ENCODE measurements at regions not wholly inside any gene's neighbourhood (a gene's known extent, or its start where the extent isn't known, plus 50 kb on each side); places are given as distances from the start of the nearest gene placed in this dataset.

GRCh38 chr3:176075491-176075890, 1121.8 kb downstream of the TBL1XR1 start:
- H4K20me1 ChIP-seq (ENCODE audit: control insufficient read depth, insufficient read depth, insufficient read length), result no peaks in the 10 kb centered on the region
- no peak overlapping the region for H3K9ac ChIP-seq (ENCODE audit: extremely low read depth, insufficient read length, low read length)
- WGBS (ENCODE audit: extremely low coverage, insufficient read length, low lambda C conversion rate), result no CpG with 5 or more reads among the region's 1 CpG

More at GRCh38 chr3:176075491-176075890, 1121.8 kb downstream of the TBL1XR1 start:
- no peak overlapping the region for H3K14ac ChIP-seq (ENCODE audit: insufficient read depth, low read length)
- no peak overlapping the region for H3K23ac ChIP-seq (ENCODE audit: insufficient read length, low read depth, low read length)
- H3K79me1 ChIP-seq (ENCODE audit: insufficient read depth, low read depth, low read length, poor library complexity, severe bottlenecking), result no peaks in the 10 kb centered on the region
- H3K27ac ChIP-seq (ENCODE audit: insufficient read length, low read depth, low read length), result no peak overlapping the region
- TF ChIP-seq CTCF (conservative IDR thresholded peaks at IDR 0.05), result no peak
- no peak overlapping the region for H2BK15ac ChIP-seq (ENCODE audit: low read depth, low read length)
- H3K4me1 ChIP-seq (ENCODE audit: insufficient read depth, low read length), result no peaks in the 10 kb centered on the region
- Mint-ChIP-seq H3K9me3 (no peaks in the 10 kb centered on the region), H3K27ac (no peak overlapping the region), H3K4me3 (no peak overlapping the region), H3K4me1 (no peaks in the 10 kb centered on the region), H3K36me3 (ENCODE audit: insufficient read depth in 1 of 3, low read depth in 3 of 3) (no peaks in the 10 kb centered on the region), H3K27me3 (ENCODE audit: low read depth) (no peaks in the 10 kb centered on the region)
- H3K9me3 ChIP-seq (ENCODE audit: control insufficient read depth, low read depth, low read length), result no peaks in the 10 kb centered on the region
- H4K91ac ChIP-seq (ENCODE audit: insufficient read length, low read depth, low read length), result no peak overlapping the region
- no peak overlapping the region for H3K56ac ChIP-seq (ENCODE audit: insufficient read length, low read depth, low read length)
- H3K79me2 ChIP-seq (ENCODE audit: insufficient read depth, low read length), result no peaks in the 10 kb centered on the region
- H2BK120ac ChIP-seq (ENCODE audit: low read depth, low read length, poor library complexity, severe bottlenecking), result no peak overlapping the region
- no peak overlapping the region for H3K4ac ChIP-seq (ENCODE audit: low read depth, low read length)
- no peak for DNase-seq
- no peak overlapping the region for H2BK20ac ChIP-seq (ENCODE audit: low read depth, low read length, poor library complexity, severe bottlenecking)
- H3K18ac ChIP-seq (ENCODE audit: insufficient read length, low read depth, low read length), result no peak overlapping the region
- H3T11ph ChIP-seq (ENCODE audit: low read length), result no peak overlapping the region
- H3K23me2 ChIP-seq (ENCODE audit: insufficient read length, low read depth, low read length, poor library complexity, severe bottlenecking), result no peaks in the 10 kb centered on the region
- H3K27me3 ChIP-seq (ENCODE audit: insufficient read depth, low read length), result no peaks in the 10 kb centered on the region
- no peak overlapping the region for H2BK5ac ChIP-seq (ENCODE audit: insufficient read length, low read length)
- no peak overlapping the region for H2AFZ ChIP-seq (ENCODE audit: low read length)
- no peak overlapping the region for H4K8ac ChIP-seq (replicated peaks; ENCODE audit: insufficient read length, low read depth, low read length)
- H2BK12ac ChIP-seq (ENCODE audit: insufficient read length, low read depth, low read length), result no peak overlapping the region
- no peak overlapping the region for H3K4me2 ChIP-seq (ENCODE audit: insufficient read depth, insufficient read length, low read length)
- no peak overlapping the region for H2AK5ac ChIP-seq (ENCODE audit: insufficient read length, low read length)
- H4K5ac ChIP-seq (ENCODE audit: insufficient read length, low read depth, low read length), result no peak overlapping the region

Data from H9 (cell line).